HCT116 (cell line): ENCODE measurements at regions not wholly inside any gene's neighbourhood (a gene's known extent, or its start where the extent isn't known, plus 50 kb on each side); places are given as distances from the start of the nearest gene placed in this dataset.

ENCODE experiments used
- ATAC-seq: fragments of 200-7000 bp; cut with Tn5 transposase; 2 replicates; pipeline ENCODE4 v1.9.1; 2020; ENCODE audit warnings: mild to moderate bottlenecking, moderate library complexity
- BruUV-seq: library from RNA; stranded (reverse); fragments of 400-500 nt; replicated peaks from 2 replicates; lab custom pipeline; 2021; lab: Mats Ljungman, UMichigan
- CTCF ChIA-PET: fragments of 300-600 bp; sonication (Branson Sonifier 250); formaldehyde crosslinking; loops from one replicate; lab custom pipeline; 2021; ENCODE audit warnings: antibody characterized with exemption; lab: Charles Lee
- POLR2A ChIA-PET: fragments of 300-600, 350-600 bp; sonication (Branson Sonifier 250); formaldehyde crosslinking; loops from one replicate; lab custom pipeline; 2021; ENCODE audit warnings: antibody characterized with exemption; lab: Charles Lee
- RAD21 ChIA-PET, 2 experiments: fragments of 300-600 bp; sonication (Branson Sonifier 250); formaldehyde crosslinking; loops; one replicate each; lab custom pipeline; 2023; ENCODE audit warnings: low total read pairs in 2 of 2; ENCODE audit not compliant: uncharacterized antibody in 2 of 2, unreplicated experiment in 2 of 2, low non-redundant PET in 1 of 2; lab: Charles Lee
- DNase-seq: peaks from one replicate; pipeline ENCODE4 v3.0.0-alpha.2; 2010; ENCODE audit warnings: low read depth, low spot score
- H2AFZ ChIP-seq: fragments of 200-600 bp; shearing (Covaris generic), sonication (generic); 2 replicates; pipeline ENCODE4 v1.6.1; 2017; ENCODE audit warnings: low read depth, mixed run types, mixed read lengths, antibody characterized with exemption, low read length; ENCODE audit not compliant: poor library complexity, severe bottlenecking
- H3K27ac ChIP-seq: 2 replicates; pipeline ENCODE4 v1.5.1; 2012; ENCODE audit warnings: low read depth, low read length
- H3K27me3 ChIP-seq: fragments of 200-600 bp; sonication (generic); 2 replicates; pipeline ENCODE4 v1.6.1; 2016; ENCODE audit warnings: mixed run types, low read length, mixed read lengths; ENCODE audit not compliant: insufficient read depth
- H3K36me3 ChIP-seq, 2 experiments: fragments of 200-500 bp in 1 of 2; fragments of 200-600 bp in 1 of 2; sonication (Bioruptor generic) in 1 of 2; sonication (generic) in 1 of 2; 2 replicates each; pipeline versions ENCODE4 v1.5.1 to v1.6.1; 2014 to 2016; ENCODE audit warnings: low read length in 2 of 2, inconsistent platforms in 1 of 2, mixed read lengths in 1 of 2, mixed run types in 1 of 2; ENCODE audit not compliant: insufficient read depth in 2 of 2, control insufficient read depth in 1 of 2
- H3K4me1 ChIP-seq, 2 experiments: fragments of 200-600 bp in 1 of 2; sonication (generic) in 1 of 2; 2 replicates each; pipeline versions ENCODE4 v1.5.1 to v1.6.1; 2012 to 2017; ENCODE audit warnings: low read length in 2 of 2, inconsistent platforms in 1 of 2, mild to moderate bottlenecking in 1 of 2, mixed read lengths in 1 of 2, mixed run types in 1 of 2, moderate library complexity in 1 of 2; ENCODE audit not compliant: insufficient read depth in 2 of 2, control insufficient read depth in 1 of 2
- H3K4me2 ChIP-seq: fragments of 200-600 bp; sonication (generic); 2 replicates; pipeline ENCODE4 v1.6.1; 2017; ENCODE audit warnings: mixed run types, low read length, mixed read lengths
- H3K4me3 ChIP-seq, 2 experiments: fragments of 200-600 bp in 1 of 2; sonication (generic) in 1 of 2; replicated peaks in 1 of 2; 2 replicates each; pipeline ENCODE4 v1.5.1; 2011 to 2016; ENCODE audit warnings: low read length in 2 of 2, control low read depth in 1 of 2, low read depth in 1 of 2, mild to moderate bottlenecking in 1 of 2, mixed read lengths in 1 of 2, mixed run types in 1 of 2
- H3K79me2 ChIP-seq: fragments of 200-600 bp; sonication (generic); 2 replicates; pipeline ENCODE4 v1.6.1; 2017; ENCODE audit warnings: mild to moderate bottlenecking, mixed run types, low read length, moderate library complexity, mixed read lengths; ENCODE audit not compliant: insufficient read depth
- H3K9ac ChIP-seq: fragments of 200-600 bp; sonication (generic); 2 replicates; pipeline ENCODE4 v1.6.1; 2016; ENCODE audit warnings: low read length, mixed read lengths
- H3K9me2 ChIP-seq: fragments of 200-600 bp; sonication (generic), shearing (Covaris generic); 2 replicates; pipeline ENCODE4 v1.6.1; 2017; ENCODE audit warnings: mixed run types, mild to moderate bottlenecking, moderate library complexity; ENCODE audit not compliant: insufficient read depth
- H3K9me3 ChIP-seq, 2 experiments: fragments of 200-500 bp in 1 of 2; fragments of 200-600 bp in 1 of 2; sonication (Bioruptor generic) in 1 of 2; sonication (generic) in 1 of 2; 2 replicates each; pipeline ENCODE4 v1.6.1; 2014 to 2017; ENCODE audit warnings: low read length in 2 of 2, mixed read lengths in 2 of 2, inconsistent platforms in 1 of 2, low read depth in 1 of 2, mild to moderate bottlenecking in 1 of 2, mixed run types in 1 of 2, moderate library complexity in 1 of 2; ENCODE audit not compliant: control insufficient read depth in 1 of 2, insufficient read depth in 1 of 2
- H4K20me1 ChIP-seq: fragments of 200-600 bp; sonication (generic), shearing (Covaris generic); 2 replicates; pipeline ENCODE4 v1.6.1; 2017; ENCODE audit warnings: mixed run types, mild to moderate bottlenecking, moderate library complexity; ENCODE audit not compliant: insufficient read depth
- ATF3 ChIP-seq: IDR thresholded peaks from 2 replicates; pipeline ENCODE4 v1.6.1; 2012
- CBX3 ChIP-seq: IDR thresholded peaks from 2 replicates; pipeline ENCODE4 v1.6.1; 2012; ENCODE audit warnings: low read depth
- CEBPB ChIP-seq: IDR thresholded peaks from 2 replicates; pipeline ENCODE4 v1.6.1; 2012; ENCODE audit warnings: low read depth
- EGR1 ChIP-seq: IDR thresholded peaks from 2 replicates; pipeline ENCODE4 v1.6.1; 2012; ENCODE audit warnings: low read depth
- ELF1 ChIP-seq: IDR thresholded peaks from 2 replicates; pipeline ENCODE4 v1.6.1; 2012; ENCODE audit warnings: low read depth, borderline replicate concordance
- EZH2 ChIP-seq: fragments of 200-600 bp; sonication (generic); IDR thresholded peaks from 2 replicates; pipeline ENCODE4 v1.6.1; 2017; ENCODE audit warnings: antibody characterized with exemption, mixed run types
- FOSL1 ChIP-seq: IDR thresholded peaks from 2 replicates; pipeline ENCODE4 v1.6.1; 2012; ENCODE audit warnings: low read depth
- JUND ChIP-seq: IDR thresholded peaks from 2 replicates; pipeline ENCODE4 v1.6.1; 2012
- MAX ChIP-seq: IDR thresholded peaks from 2 replicates; pipeline ENCODE4 v1.6.1; 2012
- POLR2A ChIP-seq: IDR thresholded peaks from 2 replicates; pipeline ENCODE4 v1.7.0; 2011; ENCODE audit warnings: borderline replicate concordance; ENCODE audit not compliant: insufficient read depth, insufficient read length; ENCODE audit errors: extremely low read depth
- POLR2AphosphoS5 ChIP-seq: IDR thresholded peaks from 2 replicates; pipeline ENCODE4 v1.6.1; 2011; ENCODE audit warnings: mild to moderate bottlenecking, low read depth, low read length, moderate library complexity
- RAD21 ChIP-seq: IDR thresholded peaks from 2 replicates; pipeline ENCODE4 v1.6.1; 2012; ENCODE audit warnings: low read depth, mild to moderate bottlenecking
- REST ChIP-seq: IDR thresholded peaks from 2 replicates; pipeline ENCODE4 v1.6.1; 2012; ENCODE audit warnings: low read depth
- SIN3A ChIP-seq: IDR thresholded peaks from 2 replicates; pipeline ENCODE4 v1.6.1; 2012; ENCODE audit warnings: low read depth
- SP1 ChIP-seq: IDR thresholded peaks from 2 replicates; pipeline ENCODE4 v1.6.1; 2012; ENCODE audit warnings: low read depth
- SRF ChIP-seq: IDR thresholded peaks from 2 replicates; pipeline ENCODE4 v1.6.1; 2012; ENCODE audit warnings: low read depth
- TCF7L2 ChIP-seq: IDR thresholded peaks from 2 replicates; pipeline ENCODE4 v1.7.0; 2011; ENCODE audit warnings: borderline replicate concordance, inconsistent platforms; ENCODE audit not compliant: insufficient read depth, insufficient read length; ENCODE audit errors: extremely low read depth
- YY1 ChIP-seq: IDR thresholded peaks from 2 replicates; pipeline ENCODE4 v1.6.1; 2011; ENCODE audit warnings: low read length, low read depth, moderate library complexity, mild to moderate bottlenecking; ENCODE audit not compliant: insufficient replicate concordance; ENCODE audit errors: extremely low read depth
- ZFX ChIP-seq: fragments of 450-650 bp; IDR thresholded peaks from 2 replicates; pipeline ENCODE4 v1.6.1; 2017
- intact Hi-C: fragments of 100-400 bp; cut with micrococcal nuclease; formaldehyde crosslinking; loops from 2 replicates; pipeline ENCODE4 v1.10.0; 2022

GRCh38 chr19:31555634-31556215 is 206.5 kb upstream of the TSHZ3 start:
- Histone ChIP-seq H3K4me2 (no peak overlapping the region), H3K9me2 (no peaks in the 10 kb centered on the region), H2AFZ (no peak overlapping the region), H3K27me3 (no peaks in the 10 kb centered on the region), H3K9ac (no peak overlapping the region), H3K27ac (no peak overlapping the region), H3K79me2 (no peaks in the 10 kb centered on the region), H4K20me1 (no peaks in the 10 kb centered on the region), H3K9me3 (peaks cover 8 to 27% of the 10 kb centered on the region in 2 experiments; a peak in 2 of 4 replicates), H3K4me1 (no peaks in the 10 kb centered on the region), H3K36me3 (no peaks in the 10 kb centered on the region), H3K4me3 (no peak overlapping the region)
- TF ChIP-seq SIN3A (no peak), RAD21 (no peak), YY1 (no peak), EZH2 (no peak), JUND (no peak), ELF1 (no peak), POLR2AphosphoS5 (no peak), EGR1 (no peak), CBX3 (no peak), TCF7L2 (no peak)
- POLR2A ChIA-PET, result no interaction called here
- RAD21 ChIA-PET, result no interaction called here
- no peak for ATAC-seq
- DNase-seq, result no peak
- CTCF ChIA-PET, result no interaction called here
- BruUV-seq, result no TSS peak
- intact Hi-C loops, result no loop called here

GRCh38 chr19:31559494-31559893 is 210.3 kb upstream of the TSHZ3 start:
- no peaks in the 10 kb centered on the region for H3K79me2 ChIP-seq
- no peaks in the 10 kb centered on the region for H3K36me3 ChIP-seq
- H3K9me3 ChIP-seq, result peaks cover 12 to 32% of the 10 kb centered on the region in 2 experiments; a peak in 2 of 4 replicates
- RAD21 ChIA-PET, result no interaction called here
- H3K9me2 ChIP-seq, result no peaks in the 10 kb centered on the region
- CTCF ChIA-PET, result no interaction called here
- DNase-seq (no peak), ATAC-seq (no peak)
- TF ChIP-seq POLR2AphosphoS5, result no peak
- no peak for TF ChIP-seq CBX3
- TF ChIP-seq ATF3, result no peak
- TF ChIP-seq YY1, result no peak
- TF ChIP-seq FOSL1, result no peak
- no peak for TF ChIP-seq ZFX
- TF ChIP-seq CEBPB, result no peak
- TF ChIP-seq SRF, result no peak
- TF ChIP-seq POLR2A, result no peak
- TF ChIP-seq SP1, result no peak
- TF ChIP-seq REST, result no peak
- no peak for TF ChIP-seq JUND
- no peak for TF ChIP-seq EGR1
- TF ChIP-seq MAX, result no peak
- no peaks in the 10 kb centered on the region for H4K20me1 ChIP-seq
- no TSS peak for BruUV-seq
- H3K27me3 ChIP-seq, result no peaks in the 10 kb centered on the region
- no peak overlapping the region for H2AFZ ChIP-seq
- H3K4me3 ChIP-seq, result no peak overlapping the region
- POLR2A ChIA-PET, result no interaction called here
- no peak overlapping the region for H3K9ac ChIP-seq
- no peak overlapping the region for H3K4me2 ChIP-seq
- intact Hi-C loops, result no loop called here
- no peak overlapping the region for H3K27ac ChIP-seq
- H3K4me1 ChIP-seq, result no peaks in the 10 kb centered on the region
